ENCODE measurements at regions not wholly inside any gene's neighbourhood (a gene's known extent, or its start where the extent isn't known, plus 50 kb on each side); places are given as distances from the start of the nearest gene placed in this dataset.

GRCh38 chr7:84829719-84830118, 357.1 kb downstream of the SEMA3D start:
- no peak for TF ChIP-seq EZH2phosphoT487 (IDR thresholded peaks at IDR 0.05; ENCODE audit: insufficient read depth, low read depth)
- no peak for TF ChIP-seq EZH2 (IDR thresholded peaks at IDR 0.05; ENCODE audit: insufficient read depth, poor library complexity, severe bottlenecking)

Measured in GM23248 (cell line).